A549 (cell line): ENCODE measurements at regions not wholly inside any gene's neighbourhood (a gene's known extent, or its start where the extent isn't known, plus 50 kb on each side); places are given as distances from the start of the nearest gene placed in this dataset.

Source experiments
- ELK1 ChIP-seq: fragments of 150-350 bp; IDR thresholded peaks from 2 replicates; pipeline ENCODE4 v1.6.1; 2014; ENCODE audit warnings: low read depth, mild to moderate bottlenecking, low read length
- EP300 ChIP-seq, 2 experiments: fragments of >200 bp; sonication (Bioruptor Twin); formaldehyde crosslinking; IDR thresholded peaks; 2 replicates in 1 of 2; 3 replicates in 1 of 2; pipeline ENCODE4 v1.6.1; 2016 to 2017
- POLR2A ChIP-seq: IDR thresholded peaks from 2 replicates; pipeline ENCODE4 v1.6.1; 2012; ENCODE audit warnings: mild to moderate bottlenecking, low read length
- RCOR1 ChIP-seq: fragments of 150-350 bp; IDR thresholded peaks from 2 replicates; pipeline ENCODE4 v1.6.1; 2014; ENCODE audit warnings: antibody characterized with exemption, low read length, low read depth
- ZSCAN20 ChIP-seq: fragments of 250-450 bp; sonication (Bioruptor Pico); IDR thresholded peaks from 2 replicates; pipeline ENCODE4 v1.8.0; 2022; ENCODE audit warnings: mild to moderate bottlenecking, moderate library complexity
- TF ChIP-seq, protein P1 (sequence below): fragments of >200 bp; sonication (Bioruptor Twin); formaldehyde crosslinking; IDR thresholded peaks from 3 replicates; pipeline ENCODE4 v1.5.1; 2016
- TF ChIP-seq, protein P2 (sequence below): fragments of 450-650 bp; IDR thresholded peaks from 2 replicates; pipeline ENCODE4 v1.6.1; 2014; ENCODE audit warnings: antibody characterized with exemption

- TF ChIP-seq EP300 (IDR thresholded peaks at IDR 0.05), result peak; percentile 96 to 97
- TF ChIP-seq, protein P1, sequence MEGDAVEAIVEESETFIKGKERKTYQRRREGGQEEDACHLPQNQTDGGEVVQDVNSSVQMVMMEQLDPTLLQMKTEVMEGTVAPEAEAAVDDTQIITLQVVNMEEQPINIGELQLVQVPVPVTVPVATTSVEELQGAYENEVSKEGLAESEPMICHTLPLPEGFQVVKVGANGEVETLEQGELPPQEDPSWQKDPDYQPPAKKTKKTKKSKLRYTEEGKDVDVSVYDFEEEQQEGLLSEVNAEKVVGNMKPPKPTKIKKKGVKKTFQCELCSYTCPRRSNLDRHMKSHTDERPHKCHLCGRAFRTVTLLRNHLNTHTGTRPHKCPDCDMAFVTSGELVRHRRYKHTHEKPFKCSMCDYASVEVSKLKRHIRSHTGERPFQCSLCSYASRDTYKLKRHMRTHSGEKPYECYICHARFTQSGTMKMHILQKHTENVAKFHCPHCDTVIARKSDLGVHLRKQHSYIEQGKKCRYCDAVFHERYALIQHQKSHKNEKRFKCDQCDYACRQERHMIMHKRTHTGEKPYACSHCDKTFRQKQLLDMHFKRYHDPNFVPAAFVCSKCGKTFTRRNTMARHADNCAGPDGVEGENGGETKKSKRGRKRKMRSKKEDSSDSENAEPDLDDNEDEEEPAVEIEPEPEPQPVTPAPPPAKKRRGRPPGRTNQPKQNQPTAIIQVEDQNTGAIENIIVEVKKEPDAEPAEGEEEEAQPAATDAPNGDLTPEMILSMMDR, result no peak
- no peak for TF ChIP-seq ZSCAN20 (CRISPR knock-in tag)
- no peak for TF ChIP-seq RCOR1
- TF ChIP-seq ELK1, result no peak
- no peak for TF ChIP-seq POLR2A
- TF ChIP-seq, protein P2, sequence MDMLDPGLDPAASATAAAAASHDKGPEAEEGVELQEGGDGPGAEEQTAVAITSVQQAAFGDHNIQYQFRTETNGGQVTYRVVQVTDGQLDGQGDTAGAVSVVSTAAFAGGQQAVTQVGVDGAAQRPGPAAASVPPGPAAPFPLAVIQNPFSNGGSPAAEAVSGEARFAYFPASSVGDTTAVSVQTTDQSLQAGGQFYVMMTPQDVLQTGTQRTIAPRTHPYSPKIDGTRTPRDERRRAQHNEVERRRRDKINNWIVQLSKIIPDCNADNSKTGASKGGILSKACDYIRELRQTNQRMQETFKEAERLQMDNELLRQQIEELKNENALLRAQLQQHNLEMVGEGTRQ, result no peak
Measured at GRCh38 chr2:19140463-19141208, 217.8 kb downstream of the OSR1 start.
